ENCODE measurements at regions not wholly inside any gene's neighbourhood (a gene's known extent, or its start where the extent isn't known, plus 50 kb on each side); places are given as distances from the start of the nearest gene placed in this dataset.

- Histone ChIP-seq H3K4me3 (ENCODE audit: low read depth, low read length) (no peak overlapping the region), H3K27ac (ENCODE audit: low read depth, low read length) (no peak overlapping the region), H3K9me3 (ENCODE audit: control insufficient read depth, insufficient read depth, low read length) (no peaks in the 10 kb centered on the region), H3K27me3 (ENCODE audit: control insufficient read depth, insufficient read depth, low read length) (no peaks in the 10 kb centered on the region)
- ChIA-PET CTCF (interaction anchor here (1.2 kb wide), 1 partner anchor 307 kb away, joined by 3 read pairs; no protein-coding TSS in a partner anchor), POLR2A (no interaction called here)
- no peak for DNase-seq (ENCODE audit: low read depth, low spot score)
- TF ChIP-seq, protein P1, sequence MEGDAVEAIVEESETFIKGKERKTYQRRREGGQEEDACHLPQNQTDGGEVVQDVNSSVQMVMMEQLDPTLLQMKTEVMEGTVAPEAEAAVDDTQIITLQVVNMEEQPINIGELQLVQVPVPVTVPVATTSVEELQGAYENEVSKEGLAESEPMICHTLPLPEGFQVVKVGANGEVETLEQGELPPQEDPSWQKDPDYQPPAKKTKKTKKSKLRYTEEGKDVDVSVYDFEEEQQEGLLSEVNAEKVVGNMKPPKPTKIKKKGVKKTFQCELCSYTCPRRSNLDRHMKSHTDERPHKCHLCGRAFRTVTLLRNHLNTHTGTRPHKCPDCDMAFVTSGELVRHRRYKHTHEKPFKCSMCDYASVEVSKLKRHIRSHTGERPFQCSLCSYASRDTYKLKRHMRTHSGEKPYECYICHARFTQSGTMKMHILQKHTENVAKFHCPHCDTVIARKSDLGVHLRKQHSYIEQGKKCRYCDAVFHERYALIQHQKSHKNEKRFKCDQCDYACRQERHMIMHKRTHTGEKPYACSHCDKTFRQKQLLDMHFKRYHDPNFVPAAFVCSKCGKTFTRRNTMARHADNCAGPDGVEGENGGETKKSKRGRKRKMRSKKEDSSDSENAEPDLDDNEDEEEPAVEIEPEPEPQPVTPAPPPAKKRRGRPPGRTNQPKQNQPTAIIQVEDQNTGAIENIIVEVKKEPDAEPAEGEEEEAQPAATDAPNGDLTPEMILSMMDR (IDR thresholded peaks at IDR 0.05; ENCODE audit: low read depth, low read length) = 0 out of 2 replicates have a peak, but pooled peaks have one; percentile 8
These were observed 645.7 kb downstream of the ANKRD7 start for GRCh38 chr7:118870187-118870586.

DNA sequence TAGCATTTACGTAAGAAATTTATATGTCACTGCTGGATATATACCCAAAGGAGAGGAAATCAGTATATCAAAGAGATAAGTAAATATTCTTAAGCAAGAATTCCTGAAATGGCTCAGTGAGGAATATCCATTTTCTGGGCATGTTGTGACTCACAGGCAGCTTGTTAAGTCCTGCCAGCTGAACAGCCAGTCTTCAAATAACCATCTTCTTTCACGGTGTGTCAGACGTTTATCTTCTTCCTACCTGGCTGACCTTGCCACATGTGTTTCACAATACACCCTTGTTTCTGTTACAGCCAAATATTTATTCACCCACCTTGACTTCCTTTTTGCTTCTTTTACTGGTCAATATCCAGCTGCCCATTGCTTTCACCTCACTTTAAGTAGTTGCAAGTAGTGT, 648.1 kb downstream of the ANKRD7 start:
- Histone ChIP-seq H3K27ac (ENCODE audit: low read depth, low read length) (no peak overlapping the region), H3K27me3 (ENCODE audit: control insufficient read depth, insufficient read depth, low read length) (no peaks in the 10 kb centered on the region), H3K4me3 (ENCODE audit: low read depth, low read length) (no peak overlapping the region), H3K9me3 (ENCODE audit: control insufficient read depth, insufficient read depth, low read length) (no peaks in the 10 kb centered on the region)
- TF ChIP-seq, protein P1 (IDR thresholded peaks at IDR 0.05; ENCODE audit: low read depth, low read length) = no peak
- DNase-seq (ENCODE audit: low read depth, low spot score) = no peak
- CTCF ChIA-PET = no interaction called here
- POLR2A ChIA-PET = no interaction called here

- no peak for DNase-seq (ENCODE audit: low read depth, low spot score)
- H3K27me3 ChIP-seq (ENCODE audit: control insufficient read depth, insufficient read depth, low read length) = no peaks in the 10 kb centered on the region
- no peak overlapping the region for H3K4me3 ChIP-seq (ENCODE audit: low read depth, low read length)
- H3K9me3 ChIP-seq (ENCODE audit: control insufficient read depth, insufficient read depth, low read length) = no peaks in the 10 kb centered on the region
- ChIA-PET CTCF (no interaction called here), POLR2A (no interaction called here)
- H3K27ac ChIP-seq (ENCODE audit: low read depth, low read length) = no peak overlapping the region
- TF ChIP-seq, protein P1 (IDR thresholded peaks at IDR 0.05; ENCODE audit: low read depth, low read length) = no peak
These were observed 652.7 kb downstream of the ANKRD7 start for GRCh38 chr7:118877187-118877586.

- Histone ChIP-seq H3K4me3 (ENCODE audit: low read depth, low read length) (no peak overlapping the region), H3K27ac (ENCODE audit: low read depth, low read length) (no peak overlapping the region), H3K9me3 (ENCODE audit: control insufficient read depth, insufficient read depth, low read length) (no peaks in the 10 kb centered on the region), H3K27me3 (ENCODE audit: control insufficient read depth, insufficient read depth, low read length) (no peaks in the 10 kb centered on the region)
- ChIA-PET POLR2A (no interaction called here), CTCF (no interaction called here)
- DNase-seq (ENCODE audit: low read depth, low spot score) = no peak
- TF ChIP-seq, protein P1 (IDR thresholded peaks at IDR 0.05; ENCODE audit: low read depth, low read length) = no peak
These were observed 653.8 kb downstream of the ANKRD7 start for GRCh38 chr7:118878336-118878735.

- no peak for DNase-seq (ENCODE audit: low read depth, low spot score)
- Histone ChIP-seq H3K27ac (ENCODE audit: low read depth, low read length) (no peak overlapping the region), H3K4me3 (ENCODE audit: low read depth, low read length) (no peak overlapping the region), H3K27me3 (ENCODE audit: control insufficient read depth, insufficient read depth, low read length) (no peaks in the 10 kb centered on the region), H3K9me3 (ENCODE audit: control insufficient read depth, insufficient read depth, low read length) (no peaks in the 10 kb centered on the region)
- POLR2A ChIA-PET = no interaction called here
- TF ChIP-seq, protein P1 (IDR thresholded peaks at IDR 0.05; ENCODE audit: low read depth, low read length) = no peak
- CTCF ChIA-PET = no interaction called here
These were observed 673.8 kb downstream of the ANKRD7 start for GRCh38 chr7:118898284-118898683.

Measured in AG04450 (cell line).